ENCODE measurements at regions not wholly inside any gene's neighbourhood (a gene's known extent, or its start where the extent isn't known, plus 50 kb on each side); places are given as distances from the start of the nearest gene placed in this dataset.
A peak's percentile ranks its signal among the peaks of the same experiment; 100 is the strongest.

DNA sequence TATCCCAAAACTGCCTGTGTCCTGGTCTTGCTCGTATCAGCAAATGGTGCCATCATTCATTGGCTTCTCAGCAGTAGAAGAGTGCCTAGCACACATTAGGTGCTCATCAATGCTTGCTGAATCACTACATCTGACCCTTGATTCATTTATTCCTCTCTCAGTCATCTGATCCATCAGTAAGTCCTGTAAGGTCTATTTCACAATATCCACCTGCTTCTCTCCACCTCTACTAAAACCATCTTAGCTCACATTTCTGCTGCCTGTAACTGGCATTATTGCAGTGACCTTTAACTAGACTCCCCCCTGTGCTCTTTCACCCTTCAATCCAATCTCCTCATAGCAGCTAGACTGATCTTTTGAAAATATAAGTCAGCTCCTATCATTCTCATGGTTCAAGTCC, 387.6 kb upstream of the SPRED2 start:
- TF ChIP-seq, protein P1, sequence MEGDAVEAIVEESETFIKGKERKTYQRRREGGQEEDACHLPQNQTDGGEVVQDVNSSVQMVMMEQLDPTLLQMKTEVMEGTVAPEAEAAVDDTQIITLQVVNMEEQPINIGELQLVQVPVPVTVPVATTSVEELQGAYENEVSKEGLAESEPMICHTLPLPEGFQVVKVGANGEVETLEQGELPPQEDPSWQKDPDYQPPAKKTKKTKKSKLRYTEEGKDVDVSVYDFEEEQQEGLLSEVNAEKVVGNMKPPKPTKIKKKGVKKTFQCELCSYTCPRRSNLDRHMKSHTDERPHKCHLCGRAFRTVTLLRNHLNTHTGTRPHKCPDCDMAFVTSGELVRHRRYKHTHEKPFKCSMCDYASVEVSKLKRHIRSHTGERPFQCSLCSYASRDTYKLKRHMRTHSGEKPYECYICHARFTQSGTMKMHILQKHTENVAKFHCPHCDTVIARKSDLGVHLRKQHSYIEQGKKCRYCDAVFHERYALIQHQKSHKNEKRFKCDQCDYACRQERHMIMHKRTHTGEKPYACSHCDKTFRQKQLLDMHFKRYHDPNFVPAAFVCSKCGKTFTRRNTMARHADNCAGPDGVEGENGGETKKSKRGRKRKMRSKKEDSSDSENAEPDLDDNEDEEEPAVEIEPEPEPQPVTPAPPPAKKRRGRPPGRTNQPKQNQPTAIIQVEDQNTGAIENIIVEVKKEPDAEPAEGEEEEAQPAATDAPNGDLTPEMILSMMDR (conservative IDR thresholded peaks at IDR 0.05; ENCODE audit: low read depth, low read length): no peak
- peak; percentile 12; the same call in 1 of the 2 replicates for TF ChIP-seq CEBPB (IDR thresholded peaks at IDR 0.05; ENCODE audit: low read depth, low read length)
- TF ChIP-seq POLR2A (IDR thresholded peaks at IDR 0.05; ENCODE audit: low read depth, low read length): no peak
- no peak for TF ChIP-seq RAD21 (IDR thresholded peaks at IDR 0.05; ENCODE audit: low read length)
- TF ChIP-seq SMC3 (IDR thresholded peaks at IDR 0.05; ENCODE audit: low read depth, low read length): no peak

All from IMR-90 (cell line).